Inferior parietal cortex (tissue), 1 donor: ENCODE measurements at regions not wholly inside any gene's neighbourhood (a gene's known extent, or its start where the extent isn't known, plus 50 kb on each side); places are given as distances from the start of the nearest gene placed in this dataset.

Experiments
- DNase-seq: peaks from one replicate; pipeline ENCODE4 v3.0.0-alpha.2; 2016; ENCODE audit errors: extremely low spot score

DNA sequence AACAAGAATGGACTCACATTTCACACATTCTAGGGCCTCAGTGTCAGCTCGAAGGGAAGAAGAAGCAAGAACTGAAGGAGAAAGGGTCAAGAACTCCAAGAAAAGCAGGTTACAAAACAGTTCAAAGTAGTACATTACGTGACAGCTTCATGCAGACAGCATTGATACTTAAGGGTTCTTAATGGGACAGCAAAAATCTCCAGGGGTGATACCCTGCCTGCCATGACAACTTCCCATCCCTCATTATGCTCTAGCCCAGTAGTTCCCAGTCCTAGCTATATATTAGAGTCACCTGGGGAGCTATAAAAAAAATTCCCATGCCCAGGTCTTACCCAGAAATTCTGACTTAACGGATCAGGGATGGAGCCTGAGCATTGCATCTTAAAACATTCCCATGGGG is 51.2 kb upstream of the PROX1 start:
- no peak for DNase-seq
